ENCODE measurements at regions not wholly inside any gene's neighbourhood (a gene's known extent, or its start where the extent isn't known, plus 50 kb on each side); places are given as distances from the start of the nearest gene placed in this dataset.

- peak; percentile 35 for DNase-seq (ENCODE audit: low read depth)
These were observed 645.6 kb downstream of the MMUT start for GRCh38 chr6:48817333-48818051.

GRCh38 chr6:48814957-48815356 is 648.1 kb downstream of the MMUT start:
- DNase-seq (ENCODE audit: low read depth), result no peak

GRCh38 chr6:48813836-48814235 is 649.2 kb downstream of the MMUT start:
- DNase-seq (ENCODE audit: low read depth), result no peak

- DNase-seq (ENCODE audit: low read depth), result no peak
These were observed 653.4 kb downstream of the MMUT start for GRCh38 chr6:48809700-48810099.

GRCh38 chr6:48809245-48809644 is 653.8 kb downstream of the MMUT start:
- no peak for DNase-seq (ENCODE audit: low read depth)

GRCh38 chr6:48798296-48798695 is 664.8 kb downstream of the MMUT start:
- no peak for DNase-seq (ENCODE audit: low read depth)

- no peak for DNase-seq (ENCODE audit: low read depth)
These were observed 671.2 kb upstream of the PTCHD4 start for GRCh38 chr6:48782225-48782624.

- DNase-seq (ENCODE audit: low read depth), result no peak
These were observed 666.4 kb upstream of the PTCHD4 start for GRCh38 chr6:48777411-48777810.

GRCh38 chr6:48775157-48775556 is 664.2 kb upstream of the PTCHD4 start:
- DNase-seq (ENCODE audit: low read depth), result no peak

- DNase-seq (ENCODE audit: low read depth), result no peak
These were observed 663.3 kb upstream of the PTCHD4 start for GRCh38 chr6:48774276-48774675.

- no peak for DNase-seq (ENCODE audit: low read depth)
These were observed 655.4 kb upstream of the PTCHD4 start for GRCh38 chr6:48766349-48766748.

- DNase-seq (ENCODE audit: low read depth), result no peak
These were observed 654.5 kb upstream of the PTCHD4 start for GRCh38 chr6:48765352-48765961.

- no peak for DNase-seq (ENCODE audit: low read depth)
These were observed 653.5 kb upstream of the PTCHD4 start for GRCh38 chr6:48764286-48765044.

GRCh38 chr6:48757661-48758060 is 646.7 kb upstream of the PTCHD4 start:
- no peak for DNase-seq (ENCODE audit: low read depth)

GRCh38 chr6:48755315-48755714 is 644.3 kb upstream of the PTCHD4 start:
- no peak for DNase-seq (ENCODE audit: low read depth)

GRCh38 chr6:48754641-48755040 is 643.6 kb upstream of the PTCHD4 start:
- no peak for DNase-seq (ENCODE audit: low read depth)

- DNase-seq (ENCODE audit: low read depth), result no peak
These were observed 639.9 kb upstream of the PTCHD4 start for GRCh38 chr6:48750861-48751260.

- no peak for DNase-seq (ENCODE audit: low read depth)
These were observed 636.5 kb upstream of the PTCHD4 start for GRCh38 chr6:48747471-48747870.

GRCh38 chr6:48747040-48747439 is 636.0 kb upstream of the PTCHD4 start:
- no peak for DNase-seq (ENCODE audit: low read depth)

- no peak for DNase-seq (ENCODE audit: low read depth)
These were observed 634.0 kb upstream of the PTCHD4 start for GRCh38 chr6:48744948-48745347.

GRCh38 chr6:48743738-48744137 is 632.7 kb upstream of the PTCHD4 start:
- no peak for DNase-seq (ENCODE audit: low read depth)

GRCh38 chr6:48736501-48737206 is 625.7 kb upstream of the PTCHD4 start:
- DNase-seq (ENCODE audit: low read depth), result peak; percentile 60

GRCh38 chr6:48735846-48736245 is 624.8 kb upstream of the PTCHD4 start:
- no peak for DNase-seq (ENCODE audit: low read depth)
